Panc1 (cell line): ENCODE measurements at regions not wholly inside any gene's neighbourhood (a gene's known extent, or its start where the extent isn't known, plus 50 kb on each side); places are given as distances from the start of the nearest gene placed in this dataset.
"Not testable (repeated sequence)": the region's sequence is repeated elsewhere in the genome, so short reads cannot be mapped to it uniquely, and the experiment has no call there.

ENCODE experiments used
- CTCF ChIP-seq: fragments of 450-650 bp; IDR thresholded peaks from 2 replicates; pipeline ENCODE4 v1.5.1; 2017; ENCODE audit warnings: mild to moderate bottlenecking
- POLR2AphosphoS5 ChIP-seq: IDR thresholded peaks from 2 replicates; pipeline ENCODE4 v1.6.1; 2012; ENCODE audit warnings: mild to moderate bottlenecking, low read depth, low read length, moderate library complexity
- REST ChIP-seq, 2 experiments: IDR thresholded peaks; 2 replicates each; pipeline ENCODE4 v1.6.1; 2011 to 2012; ENCODE audit warnings: low read depth in 2 of 2, control low read depth in 1 of 2, low read length in 1 of 2, mild to moderate bottlenecking in 1 of 2, moderate library complexity in 1 of 2; ENCODE audit not compliant: insufficient read depth in 1 of 2
- SIN3A ChIP-seq: IDR thresholded peaks from 2 replicates; pipeline ENCODE4 v1.6.1; 2012; ENCODE audit warnings: low read depth, mild to moderate bottlenecking, low read length, moderate library complexity, borderline replicate concordance; ENCODE audit not compliant: insufficient read depth
- TCF7L2 ChIP-seq: IDR thresholded peaks from 2 replicates; pipeline ENCODE4 v1.6.1; 2011; ENCODE audit warnings: mild to moderate bottlenecking, low read depth, low read length, inconsistent platforms

- not testable (repeated sequence) for TF ChIP-seq CTCF; POLR2AphosphoS5; REST (IDR thresholded peaks at IDR 0.05; ENCODE audit: insufficient read depth in 1 of 2, low read depth in 2 of 2, low read length in 1 of 2); SIN3A; TCF7L2
Observed at GRCh38 chr21:6373253-6373652, 4148.1 kb upstream of the TPTE start.
